ENCODE measurements at regions not wholly inside any gene's neighbourhood (a gene's known extent, or its start where the extent isn't known, plus 50 kb on each side); places are given as distances from the start of the nearest gene placed in this dataset.

DNA sequence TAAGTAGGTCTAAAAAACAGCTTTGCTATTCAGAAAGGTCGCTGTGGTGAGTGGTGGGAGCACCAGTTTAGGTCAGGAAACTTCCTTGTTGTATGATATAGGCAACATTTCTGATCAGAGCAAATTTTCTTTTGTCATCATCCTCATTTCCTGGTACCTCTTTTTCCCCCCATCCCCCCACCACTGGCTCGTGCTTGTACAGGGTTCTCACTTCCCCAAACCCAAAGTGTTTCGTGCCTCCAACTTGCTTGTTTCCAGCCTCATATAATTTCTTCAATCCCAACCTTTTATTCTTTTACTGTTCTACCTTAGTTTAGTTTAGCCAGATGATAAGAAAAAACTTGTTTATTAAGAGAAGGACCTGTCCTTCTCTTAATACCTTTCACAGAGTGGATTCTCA, 209.4 kb upstream of the JAG1 start:
- H3K9me3 ChIP-seq (ENCODE audit: control insufficient read depth, insufficient read depth, low read length): no peaks in the 10 kb centered on the region
- H2BK120ac ChIP-seq (ENCODE audit: low read depth, low read length): no peak overlapping the region
- no peak overlapping the region for H3K4ac ChIP-seq (ENCODE audit: low read depth, low read length)
- H2AK9ac ChIP-seq (replicated peaks; ENCODE audit: low read depth, low read length, poor library complexity): no peak overlapping the region
- dilution Hi-C loops (cut with HindIII; ENCODE audit: low sequenced_read_pairs, unreplicated experiment): no loop called here
- H3K36me3 ChIP-seq (ENCODE audit: control insufficient read depth, insufficient read depth, low read length): no peaks in the 10 kb centered on the region
- TF ChIP-seq RCOR1 (IDR thresholded peaks at IDR 0.05; ENCODE audit: insufficient replicate concordance, low read length) (no peak), RFX5 (IDR thresholded peaks at IDR 0.05; ENCODE audit: low read depth, low read length) (no peak), MXI1 (IDR thresholded peaks at IDR 0.05; ENCODE audit: borderline replicate concordance, low read depth, low read length) (no peak), MAFK (IDR thresholded peaks at IDR 0.05; ENCODE audit: low read depth, low read length) (no peak)
- TF ChIP-seq, protein P1, sequence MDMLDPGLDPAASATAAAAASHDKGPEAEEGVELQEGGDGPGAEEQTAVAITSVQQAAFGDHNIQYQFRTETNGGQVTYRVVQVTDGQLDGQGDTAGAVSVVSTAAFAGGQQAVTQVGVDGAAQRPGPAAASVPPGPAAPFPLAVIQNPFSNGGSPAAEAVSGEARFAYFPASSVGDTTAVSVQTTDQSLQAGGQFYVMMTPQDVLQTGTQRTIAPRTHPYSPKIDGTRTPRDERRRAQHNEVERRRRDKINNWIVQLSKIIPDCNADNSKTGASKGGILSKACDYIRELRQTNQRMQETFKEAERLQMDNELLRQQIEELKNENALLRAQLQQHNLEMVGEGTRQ (IDR thresholded peaks at IDR 0.05; ENCODE audit: low read depth, low read length): no peak
- TF ChIP-seq, protein P2, sequence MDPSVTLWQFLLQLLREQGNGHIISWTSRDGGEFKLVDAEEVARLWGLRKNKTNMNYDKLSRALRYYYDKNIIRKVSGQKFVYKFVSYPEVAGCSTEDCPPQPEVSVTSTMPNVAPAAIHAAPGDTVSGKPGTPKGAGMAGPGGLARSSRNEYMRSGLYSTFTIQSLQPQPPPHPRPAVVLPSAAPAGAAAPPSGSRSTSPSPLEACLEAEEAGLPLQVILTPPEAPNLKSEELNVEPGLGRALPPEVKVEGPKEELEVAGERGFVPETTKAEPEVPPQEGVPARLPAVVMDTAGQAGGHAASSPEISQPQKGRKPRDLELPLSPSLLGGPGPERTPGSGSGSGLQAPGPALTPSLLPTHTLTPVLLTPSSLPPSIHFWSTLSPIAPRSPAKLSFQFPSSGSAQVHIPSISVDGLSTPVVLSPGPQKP (IDR thresholded peaks at IDR 0.05; ENCODE audit: borderline replicate concordance, low read depth, low read length): no peak
- H3K56ac ChIP-seq (ENCODE audit: extremely low read depth, insufficient read depth, low read length): no peak overlapping the region
- H3K14ac ChIP-seq (replicated peaks; ENCODE audit: low read depth, low read length): no peak overlapping the region
- H3K18ac ChIP-seq (ENCODE audit: low read depth, low read length): no peak overlapping the region
- no peak for ATAC-seq (ENCODE audit: low read depth)
- in situ Hi-C loops (cut with MboI; ENCODE audit: low sequenced_read_pairs): no loop called here
- H2AK5ac ChIP-seq (ENCODE audit: low read depth, low read length): no peak overlapping the region
- BruUV-seq (replicated peaks): no TSS peak
- H2BK5ac ChIP-seq (ENCODE audit: low read depth, low read length, poor library complexity, severe bottlenecking): no peak overlapping the region
- H3K4me1 ChIP-seq (ENCODE audit: control insufficient read depth, insufficient read depth, low read length): no peaks in the 10 kb centered on the region
- no peak overlapping the region for H3K23ac ChIP-seq (ENCODE audit: low read depth, low read length)
- H3K27me3 ChIP-seq (ENCODE audit: control insufficient read depth, insufficient read depth, low read length): no peaks in the 10 kb centered on the region
- no peak overlapping the region for H3K4me3 ChIP-seq (ENCODE audit: insufficient read depth, low read depth, low read length)
- H4K91ac ChIP-seq (ENCODE audit: insufficient read depth, low read depth, low read length): no peak overlapping the region
- H3K27ac ChIP-seq (ENCODE audit: insufficient read depth, low read length): no peak overlapping the region
- no peaks in the 10 kb centered on the region for H4K20me1 ChIP-seq (ENCODE audit: insufficient read depth, low read length)
- no peak overlapping the region for H4K8ac ChIP-seq (ENCODE audit: low read depth in 2 of 2, low read length in 2 of 2)
- no CpG with 5 or more reads among the region's 3 CpGs for WGBS, 2 experiments (ENCODE audit: extremely low coverage in 2 of 2, insufficient read length in 1 of 2)
- no peak overlapping the region for H3K4me2 ChIP-seq (ENCODE audit: low read depth, low read length)
- DNase-seq: no peak
- H3K79me1 ChIP-seq (ENCODE audit: low read depth in 1 of 2, low read length in 2 of 2): no peaks in the 10 kb centered on the region
- no peak overlapping the region for H2AFZ ChIP-seq (replicated peaks; ENCODE audit: low read length, poor library complexity)
- no peak overlapping the region for H3K9ac ChIP-seq (ENCODE audit: low read depth, low read length)
- no peak overlapping the region for H2BK15ac ChIP-seq (ENCODE audit: low read depth, low read length)
- no peaks in the 10 kb centered on the region for H3K9me1 ChIP-seq (ENCODE audit: insufficient read depth, low read length)
- intact Hi-C loops (cut with micrococcal nuclease): no loop called here
- no peak overlapping the region for H2BK20ac ChIP-seq (ENCODE audit: low read depth, low read length)
- POLR2A ChIA-PET (ENCODE audit: unreplicated experiment): no interaction called here
- no peak overlapping the region for H4K5ac ChIP-seq (ENCODE audit: low read depth, low read length)
- CTCF ChIA-PET: interaction anchor here (0.6 kb wide), 1 partner anchor 326 kb away, joined by 6 read pairs; no protein-coding TSS in a partner anchor
